ENCODE measurements at regions not wholly inside any gene's neighbourhood (a gene's known extent, or its start where the extent isn't known, plus 50 kb on each side); places are given as distances from the start of the nearest gene placed in this dataset.

- intact Hi-C loops (cut with micrococcal nuclease; ENCODE audit: unreplicated experiment), result no loop called here
- no peaks in the 10 kb centered on the region for H3K27me3 ChIP-seq (ENCODE audit: control insufficient read depth in 1 of 2, insufficient read depth in 2 of 2, low read length in 2 of 2)
- no peak overlapping the region for H3K9ac ChIP-seq (ENCODE audit: insufficient read depth, low read depth, low read length)
- no peak overlapping the region for H3K4me2 ChIP-seq (ENCODE audit: low read depth, low read length)
- DNase-seq (ENCODE audit: low spot score), result no peak
- no peaks in the 10 kb centered on the region for H4K20me1 ChIP-seq (ENCODE audit: insufficient read depth, low read length)
- in situ Hi-C loops (cut with HindIII; ENCODE audit: extremely low pct_ligation_motif_present, low pct_unique_long_range_greater_than_20kb), result no loop called here
- 19% methylated on average over 5 of the region's 5 CpGs for WGBS (ENCODE audit: low lambda C conversion rate)
- POLR2A ChIA-PET, result no interaction called here
- H3K36me3 ChIP-seq (replicated peaks in 1 of 2; ENCODE audit: control insufficient read depth in 1 of 2, insufficient read depth in 2 of 2, low read length in 2 of 2), result no peaks in the 10 kb centered on the region
- H3K4me3 ChIP-seq (replicated peaks in 1 of 3; ENCODE audit: insufficient read depth in 1 of 3, low read depth in 2 of 3, low read length in 3 of 3), result no peak overlapping the region
- ATAC-seq, result no peak
- H2AFZ ChIP-seq (ENCODE audit: low read length), result no peak overlapping the region
- TF ChIP-seq ZZZ3 (CRISPR knock-in tag; IDR thresholded peaks at IDR 0.05; ENCODE audit: borderline replicate concordance) (no peak), CEBPB (IDR thresholded peaks at IDR 0.05; ENCODE audit: borderline replicate concordance, low read depth, low read length) (peak; percentile 60), RAD21 (CRISPR knock-in tag; IDR thresholded peaks at IDR 0.05) (no peak), XRCC5 (optimal IDR thresholded peaks at IDR 0.05; ENCODE audit: low read length) (no peak), ZBTB34 (CRISPR knock-in tag; IDR thresholded peaks at IDR 0.05) (no peak), GTF3A (CRISPR knock-in tag; conservative IDR thresholded peaks at IDR 0.05) (no peak), MAFF (IDR thresholded peaks at IDR 0.05; ENCODE audit: low read depth, low read length) (no peak), ZNF513 (CRISPR knock-in tag; conservative IDR thresholded peaks at IDR 0.05) (no peak), GMEB1 (CRISPR knock-in tag; IDR thresholded peaks at IDR 0.05; ENCODE audit: borderline replicate concordance) (no peak)
- FAIRE-seq, result no peak
- BruUV-seq (replicated peaks), result no TSS peak
- no peaks in the 10 kb centered on the region for H3K79me2 ChIP-seq (ENCODE audit: insufficient read depth, low read length)
- CTCF ChIA-PET (ENCODE audit: low intra/inter-chr PET ratio, low total read pairs), result no interaction called here
- H3K9me3 ChIP-seq (ENCODE audit: low read length), result no peaks in the 10 kb centered on the region
- H3K27ac ChIP-seq (ENCODE audit: extremely low read length, insufficient read depth, low read length), result no peak overlapping the region
- no peaks in the 10 kb centered on the region for H3K4me1 ChIP-seq (ENCODE audit: insufficient read depth, low read length)
Measured at GRCh38 chr6:24996269-24996836, 60.6 kb upstream of the RIPOR2 start.
